ENCODE measurements at regions not wholly inside any gene's neighbourhood (a gene's known extent, or its start where the extent isn't known, plus 50 kb on each side); places are given as distances from the start of the nearest gene placed in this dataset.

GRCh38 chr22:49267996-49268395 lies 559.7 kb downstream of the BRD1 start:
- intact Hi-C loops (cut with DNase I), result no loop called here

GRCh38 chr22:49266561-49267519 lies 560.8 kb downstream of the BRD1 start:
- no peaks in the 10 kb centered on the region for H3K9me3 ChIP-seq
- H3K4me1 ChIP-seq, result no peaks in the 10 kb centered on the region
- no peaks in the 10 kb centered on the region for H3K36me3 ChIP-seq
- H3K27ac ChIP-seq, result no peak overlapping the region
- WGBS, 2 donors, result 49 to 57% methylated on average over 53 of the region's 53 CpGs
- no peak for DNase-seq
- peaks cover 4 to 44% (median 35%) of the 10 kb centered on the region in 3 donors for H3K27me3 ChIP-seq
- TF ChIP-seq POLR2AphosphoS5 (IDR thresholded peaks at IDR 0.05) (no peak), CTCF (IDR thresholded peaks at IDR 0.05) (no peak), EP300 (IDR thresholded peaks at IDR 0.05) (no peak), POLR2A (IDR thresholded peaks at IDR 0.05) (no peak)
- intact Hi-C loops (cut with DNase I), result no loop called here
- H3K4me3 ChIP-seq, result no peak overlapping the region

More at GRCh38 chr22:49267996-49268395, 559.7 kb downstream of the BRD1 start:
- 52 to 60% methylated on average over 7 of the region's 7 CpGs for WGBS, 2 donors
- no peak for DNase-seq
- H3K27me3 ChIP-seq, result peaks cover 4 to 50% (median 36%) of the 10 kb centered on the region in 3 donors
- no peaks in the 10 kb centered on the region for H3K4me1 ChIP-seq
- H3K36me3 ChIP-seq, result no peaks in the 10 kb centered on the region
- no peaks in the 10 kb centered on the region for H3K9me3 ChIP-seq
- TF ChIP-seq POLR2AphosphoS5 (IDR thresholded peaks at IDR 0.05) (no peak), EP300 (IDR thresholded peaks at IDR 0.05) (no peak), CTCF (IDR thresholded peaks at IDR 0.05) (no peak), POLR2A (IDR thresholded peaks at IDR 0.05) (no peak)
- no peak overlapping the region for H3K27ac ChIP-seq
- no peak overlapping the region for H3K4me3 ChIP-seq

GRCh38 chr22:49264696-49265095 lies 563.0 kb downstream of the BRD1 start:
- 75 to 78% methylated on average over 11 of the region's 11 CpGs for WGBS, 2 donors
- no peaks in the 10 kb centered on the region for H3K4me1 ChIP-seq
- no peak for DNase-seq
- no peak for TF ChIP-seq CTCF (IDR thresholded peaks at IDR 0.05)
- TF ChIP-seq POLR2A (IDR thresholded peaks at IDR 0.05), result no peak
- no peak for TF ChIP-seq EP300 (IDR thresholded peaks at IDR 0.05)
- TF ChIP-seq POLR2AphosphoS5 (IDR thresholded peaks at IDR 0.05), result no peak
- H3K36me3 ChIP-seq, result no peaks in the 10 kb centered on the region
- peaks cover under 1 to 26% (median 13%) of the 10 kb centered on the region in 3 donors for H3K27me3 ChIP-seq
- H3K4me3 ChIP-seq, result no peak overlapping the region
- intact Hi-C loops (cut with DNase I), result no loop called here
- no peak overlapping the region for H3K27ac ChIP-seq
- H3K9me3 ChIP-seq, result no peaks in the 10 kb centered on the region

- intact Hi-C loops (cut with DNase I), result no loop called here
- Histone ChIP-seq H3K4me1 (no peaks in the 10 kb centered on the region), H3K4me3 (no peak overlapping the region), H3K9me3 (no peaks in the 10 kb centered on the region), H3K36me3 (no peaks in the 10 kb centered on the region), H3K27ac (no peak overlapping the region), H3K27me3 (peaks cover 0 to 16% (median 9%) of the 10 kb centered on the region in 3 donors)
- TF ChIP-seq POLR2AphosphoS5 (IDR thresholded peaks at IDR 0.05) (no peak), POLR2A (IDR thresholded peaks at IDR 0.05) (no peak), EP300 (IDR thresholded peaks at IDR 0.05) (no peak), CTCF (IDR thresholded peaks at IDR 0.05) (no peak)
- WGBS, 2 donors, result 92% methylated on average over 15 of the region's 15 CpGs
- no peak for DNase-seq
Measured at GRCh38 chr22:49263101-49263500, 564.6 kb downstream of the BRD1 start.
